ENCODE measurements at regions not wholly inside any gene's neighbourhood (a gene's known extent, or its start where the extent isn't known, plus 50 kb on each side); places are given as distances from the start of the nearest gene placed in this dataset.

DNA sequence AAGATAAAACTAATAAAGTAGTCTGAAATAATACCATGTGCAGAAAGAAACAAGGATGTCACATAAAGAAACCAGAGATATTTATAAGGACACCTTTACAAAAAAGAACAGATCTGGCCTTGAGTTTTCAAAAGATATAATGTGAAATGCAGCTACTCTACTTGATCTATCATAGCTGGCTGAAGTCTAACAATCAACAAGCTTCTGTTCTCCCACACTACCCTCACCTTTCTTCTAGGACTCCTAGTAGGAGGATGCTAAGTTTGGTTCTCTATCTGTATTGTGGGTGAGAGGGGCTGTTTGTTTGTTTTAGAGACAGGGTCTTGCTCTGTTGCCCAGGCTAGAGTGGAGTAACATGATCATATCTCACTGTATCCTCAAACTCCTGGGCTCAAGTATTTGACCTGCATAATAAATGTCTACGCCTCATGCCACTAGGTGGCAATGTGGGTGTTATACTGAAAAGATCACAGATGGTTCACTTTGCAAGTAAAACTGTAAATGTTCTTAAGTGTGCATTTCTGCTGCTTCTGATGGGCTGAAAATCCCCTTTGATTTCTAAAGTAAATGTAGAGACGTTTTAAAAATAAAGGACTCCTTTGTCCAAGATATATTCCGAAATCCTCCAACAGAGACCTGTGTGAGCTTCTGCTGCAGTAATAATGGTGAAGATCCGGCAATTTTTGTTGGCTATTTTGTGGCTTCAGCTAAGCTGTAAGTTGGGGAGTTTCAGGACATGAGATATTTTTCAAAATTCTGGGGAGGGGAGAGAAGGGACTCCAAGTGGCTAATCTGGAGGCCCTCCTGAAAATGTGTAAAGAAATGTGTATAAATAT lies 269.3 kb downstream of the DAD1 start:
- TF ChIP-seq, protein P1, sequence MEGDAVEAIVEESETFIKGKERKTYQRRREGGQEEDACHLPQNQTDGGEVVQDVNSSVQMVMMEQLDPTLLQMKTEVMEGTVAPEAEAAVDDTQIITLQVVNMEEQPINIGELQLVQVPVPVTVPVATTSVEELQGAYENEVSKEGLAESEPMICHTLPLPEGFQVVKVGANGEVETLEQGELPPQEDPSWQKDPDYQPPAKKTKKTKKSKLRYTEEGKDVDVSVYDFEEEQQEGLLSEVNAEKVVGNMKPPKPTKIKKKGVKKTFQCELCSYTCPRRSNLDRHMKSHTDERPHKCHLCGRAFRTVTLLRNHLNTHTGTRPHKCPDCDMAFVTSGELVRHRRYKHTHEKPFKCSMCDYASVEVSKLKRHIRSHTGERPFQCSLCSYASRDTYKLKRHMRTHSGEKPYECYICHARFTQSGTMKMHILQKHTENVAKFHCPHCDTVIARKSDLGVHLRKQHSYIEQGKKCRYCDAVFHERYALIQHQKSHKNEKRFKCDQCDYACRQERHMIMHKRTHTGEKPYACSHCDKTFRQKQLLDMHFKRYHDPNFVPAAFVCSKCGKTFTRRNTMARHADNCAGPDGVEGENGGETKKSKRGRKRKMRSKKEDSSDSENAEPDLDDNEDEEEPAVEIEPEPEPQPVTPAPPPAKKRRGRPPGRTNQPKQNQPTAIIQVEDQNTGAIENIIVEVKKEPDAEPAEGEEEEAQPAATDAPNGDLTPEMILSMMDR (conservative IDR thresholded peaks at IDR 0.05; ENCODE audit: low read depth, low read length): peak; percentile 60
- TF ChIP-seq RAD21 (IDR thresholded peaks at IDR 0.05; ENCODE audit: low read length): peak; percentile 52
- no peak for TF ChIP-seq USF2 (IDR thresholded peaks at IDR 0.05; ENCODE audit: low read depth, low read length)
- TF ChIP-seq MAZ (IDR thresholded peaks at IDR 0.05; ENCODE audit: borderline replicate concordance, low read depth, low read length): no peak
- peak; percentile 48 for TF ChIP-seq SMC3 (IDR thresholded peaks at IDR 0.05; ENCODE audit: low read depth, low read length)
- Histone ChIP-seq H2AK9ac (replicated peaks; ENCODE audit: low read depth, low read length, poor library complexity) (no peak overlapping the region), H4K20me1 (ENCODE audit: insufficient read depth, low read length) (no peaks in the 10 kb centered on the region), H3K9me3 (ENCODE audit: control insufficient read depth, insufficient read depth, low read length) (no peaks in the 10 kb centered on the region), H3K4me3 (ENCODE audit: insufficient read depth, low read depth, low read length) (no peak overlapping the region), H3K14ac (replicated peaks; ENCODE audit: low read depth, low read length) (no peak overlapping the region), H3K18ac (ENCODE audit: low read depth, low read length) (no peak overlapping the region), H2AFZ (replicated peaks; ENCODE audit: low read length, poor library complexity) (no peak overlapping the region), H3K36me3 (ENCODE audit: control insufficient read depth, insufficient read depth, low read length) (no peaks in the 10 kb centered on the region), H2BK15ac (ENCODE audit: low read depth, low read length) (no peak overlapping the region), H3K9ac (ENCODE audit: low read depth, low read length) (no peak overlapping the region), H3K23ac (ENCODE audit: low read depth, low read length) (no peak overlapping the region), H3K27me3 (ENCODE audit: control insufficient read depth, insufficient read depth, low read length) (peaks cover 15% of the 10 kb centered on the region), H3K4me1 (ENCODE audit: control insufficient read depth, insufficient read depth, low read length) (no peaks in the 10 kb centered on the region), H4K91ac (ENCODE audit: insufficient read depth, low read depth, low read length) (no peak overlapping the region), H2BK5ac (ENCODE audit: low read depth, low read length, poor library complexity, severe bottlenecking) (no peak overlapping the region), H3K79me1 (ENCODE audit: low read depth in 1 of 2, low read length in 2 of 2) (no peaks in the 10 kb centered on the region), H3K56ac (ENCODE audit: extremely low read depth, insufficient read depth, low read length) (no peak overlapping the region), H4K8ac (ENCODE audit: low read depth in 2 of 2, low read length in 2 of 2) (no peak overlapping the region), H2BK20ac (ENCODE audit: low read depth, low read length) (no peak overlapping the region), H3K4ac (ENCODE audit: low read depth, low read length) (no peak overlapping the region), H2BK120ac (ENCODE audit: low read depth, low read length) (no peak overlapping the region), H2AK5ac (ENCODE audit: low read depth, low read length) (no peak overlapping the region), H3K27ac (ENCODE audit: insufficient read depth, low read length) (no peak overlapping the region), H3K4me2 (ENCODE audit: low read depth, low read length) (no peak overlapping the region), H4K5ac (ENCODE audit: low read depth, low read length) (no peak overlapping the region), H3K9me1 (ENCODE audit: insufficient read depth, low read length) (no peaks in the 10 kb centered on the region)
- in situ Hi-C loops (cut with MboI; ENCODE audit: low sequenced_read_pairs): no loop called here
- DNase-seq (peak; percentile 61), ATAC-seq (ENCODE audit: low read depth) (peak; percentile 76)
- 80% methylated on average over 1 of the region's 4 CpGs; no CpG with 5 or more reads in 1 of the 2 experiments for WGBS, 2 experiments (ENCODE audit: extremely low coverage in 2 of 2, insufficient read length in 1 of 2)
- dilution Hi-C loops (cut with HindIII; ENCODE audit: low sequenced_read_pairs, unreplicated experiment): no loop called here
- ChIA-PET CTCF (interaction anchor here (0.6 to 4.4 kb wide), 20 partner anchors 8 to 157 kb away, joined by 3 to 21 read pairs (median 4); no protein-coding TSS in a partner anchor), POLR2A (ENCODE audit: unreplicated experiment) (no interaction called here)
- intact Hi-C loops (cut with micrococcal nuclease): loop anchor here (1.0 to 10.0 kb wide), 2 partner anchors 56 to 235 kb away; no protein-coding TSS in a partner anchor
- no TSS peak for BruUV-seq (replicated peaks)

All from IMR-90 (cell line).